NCI-H2227 (cell line): ENCODE measurements at regions not wholly inside any gene's neighbourhood (a gene's known extent, or its start where the extent isn't known, plus 50 kb on each side); places are given as distances from the start of the nearest gene placed in this dataset.
"Not testable (repeated sequence)": the region's sequence is repeated elsewhere in the genome, so short reads cannot be mapped to it uniquely, and the experiment has no call there.

Source experiments
- DNase-seq: peaks from one replicate; lab custom pipeline; 2025; ENCODE audit not compliant: unreplicated experiment; lab: John Stamatoyannopoulos, UW

GRCh38 chr12:8389296-8389695 is 66.5 kb upstream of the CLEC6A start:
- not testable (repeated sequence) for DNase-seq

GRCh38 chr12:8390001-8390777 is 65.6 kb upstream of the CLEC6A start:
- peak; percentile 37 for DNase-seq

GRCh38 chr12:8396225-8397071 is 59.3 kb upstream of the CLEC6A start:
- peak; percentile 45 for DNase-seq

- not testable (repeated sequence) for DNase-seq
Measured at GRCh38 chr12:8397378-8397777, 58.4 kb upstream of the CLEC6A start.

- not testable (repeated sequence) for DNase-seq
Measured at GRCh38 chr12:8399496-8400034, 56.2 kb upstream of the CLEC6A start.

GRCh38 chr12:8403834-8404233 is 51.9 kb upstream of the CLEC6A start:
- not testable (repeated sequence) for DNase-seq

GRCh38 chr12:8404341-8404740 is 51.4 kb upstream of the CLEC6A start:
- not testable (repeated sequence) for DNase-seq
